ELF-1 (cell line): ENCODE measurements at regions not wholly inside any gene's neighbourhood (a gene's known extent, or its start where the extent isn't known, plus 50 kb on each side); places are given as distances from the start of the nearest gene placed in this dataset.
A peak's percentile ranks its signal among the peaks of the same experiment; 100 is the strongest.
"Not testable (repeated sequence)": the region's sequence is repeated elsewhere in the genome, so short reads cannot be mapped to it uniquely, and the experiment has no call there.

ENCODE experiments used
- DNase-seq: peaks from one replicate; pipeline ENCODE4 v3.0.0-alpha.2; 2016; ENCODE audit warnings: low read depth, low spot score

DNA sequence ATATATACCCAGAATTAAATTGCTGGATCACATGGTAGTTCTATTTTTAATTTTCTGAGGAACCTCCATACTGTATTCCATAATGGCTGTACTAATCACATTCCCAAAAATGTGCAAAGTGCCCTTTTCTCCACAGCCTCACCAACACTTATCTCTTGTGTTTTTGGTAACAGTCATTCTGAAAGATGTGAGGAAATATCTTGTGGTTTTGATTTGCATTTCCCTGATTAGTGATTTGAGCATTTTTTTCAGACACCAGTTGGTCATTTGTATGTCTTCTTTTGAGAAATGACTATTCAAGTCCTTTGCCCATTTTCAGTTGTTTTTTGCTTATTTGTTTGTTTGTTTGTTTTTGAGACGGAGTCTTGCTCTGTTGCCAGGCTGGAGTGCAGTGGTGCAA lies 98.1 kb upstream of the SIMC1 start:
- DNase-seq = not testable (repeated sequence)

DNA sequence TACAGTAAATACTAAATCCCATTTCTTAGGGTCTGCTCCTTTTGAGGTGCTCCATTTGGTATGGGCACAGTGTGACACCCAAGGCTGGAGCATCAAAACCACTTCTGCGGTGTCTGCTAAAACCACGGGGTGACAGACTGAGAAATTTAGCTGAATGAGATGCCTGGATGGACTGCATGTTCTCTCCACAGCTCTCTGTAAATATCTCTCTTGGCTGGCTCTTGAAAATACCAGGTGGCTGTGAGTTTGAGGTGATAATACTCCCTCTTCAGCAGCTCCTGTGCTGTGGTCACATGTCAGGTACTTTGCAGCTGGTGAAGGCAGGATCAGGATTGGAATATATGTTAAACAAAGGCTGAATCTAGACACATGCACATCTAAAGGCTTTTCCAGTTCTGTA lies 93.7 kb upstream of the SIMC1 start:
- no peak for DNase-seq

DNA sequence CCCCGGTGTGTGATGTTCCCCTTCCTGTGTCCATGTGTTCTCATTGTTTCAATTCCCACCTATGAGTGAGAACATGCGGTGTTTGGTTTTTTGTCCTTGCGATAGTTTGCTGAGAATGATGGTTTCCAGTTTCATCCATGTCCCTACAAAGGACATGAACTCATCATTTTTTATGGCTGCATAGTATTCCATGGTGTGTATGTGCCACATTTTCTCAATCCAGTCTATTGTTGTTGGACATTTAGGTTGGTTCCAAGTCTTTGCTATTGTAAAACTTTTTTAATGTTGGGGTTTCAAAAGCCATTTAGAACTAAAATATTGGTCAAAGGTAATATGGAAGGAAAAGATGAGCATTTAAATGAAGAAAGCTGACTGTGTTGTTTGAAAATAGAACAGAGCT lies 88.3 kb upstream of the SIMC1 start:
- DNase-seq = not testable (repeated sequence)

DNA sequence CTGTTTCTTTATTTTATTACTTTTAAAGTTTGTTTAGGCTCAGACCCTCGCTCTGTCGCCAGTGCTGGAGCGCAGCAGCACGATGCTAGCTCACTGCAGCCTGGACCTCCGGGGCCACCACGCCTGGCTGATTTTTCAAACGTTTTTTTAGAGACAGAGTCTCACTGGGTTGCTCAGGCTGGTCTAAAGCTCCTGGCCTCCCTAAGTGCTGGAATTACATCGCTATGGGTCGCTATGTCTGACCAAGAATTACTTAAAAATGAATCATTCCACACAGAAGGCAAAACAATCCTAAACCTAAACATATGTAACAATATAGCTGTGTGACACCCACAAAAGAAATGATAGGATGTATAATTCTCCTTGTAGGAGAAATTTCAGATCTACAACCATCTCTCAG lies 86.9 kb upstream of the SIMC1 start:
- DNase-seq = no peak

DNA sequence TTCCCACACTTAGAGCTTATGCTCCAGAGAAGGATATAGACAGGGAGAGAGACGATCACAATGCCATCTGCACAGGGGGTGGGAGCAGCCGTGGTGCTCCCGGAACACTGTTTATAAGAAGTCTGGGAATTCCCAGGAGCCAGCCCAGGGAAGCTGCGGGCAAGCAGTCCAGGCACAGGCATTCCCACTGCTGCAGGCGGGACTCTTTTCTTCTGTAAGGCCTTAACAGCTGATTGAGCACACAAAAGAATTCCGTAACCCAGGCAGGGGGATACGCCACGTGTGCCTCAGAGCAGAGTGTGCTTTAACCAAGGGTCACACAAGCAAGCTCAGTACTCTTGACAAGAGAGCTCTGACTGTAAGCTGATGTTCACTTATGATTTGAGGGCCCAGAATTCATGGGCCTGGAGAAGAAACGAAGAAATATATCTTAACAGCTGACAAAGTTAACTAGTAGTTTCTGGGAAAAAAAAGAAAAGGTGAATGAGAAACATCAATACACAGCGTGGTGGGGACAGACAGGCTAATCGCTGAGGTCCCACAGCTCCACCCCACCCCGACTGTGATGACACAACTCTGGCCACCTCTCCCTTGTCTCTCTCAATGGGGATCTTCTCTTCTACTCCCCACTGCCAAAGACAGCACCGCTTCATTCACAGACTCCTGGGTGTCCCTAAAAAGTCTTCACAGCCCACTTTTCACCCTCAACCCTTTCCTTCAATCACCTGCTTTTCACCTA lies 85.9 kb upstream of the SIMC1 start:
- peak; percentile 92 for DNase-seq

DNA sequence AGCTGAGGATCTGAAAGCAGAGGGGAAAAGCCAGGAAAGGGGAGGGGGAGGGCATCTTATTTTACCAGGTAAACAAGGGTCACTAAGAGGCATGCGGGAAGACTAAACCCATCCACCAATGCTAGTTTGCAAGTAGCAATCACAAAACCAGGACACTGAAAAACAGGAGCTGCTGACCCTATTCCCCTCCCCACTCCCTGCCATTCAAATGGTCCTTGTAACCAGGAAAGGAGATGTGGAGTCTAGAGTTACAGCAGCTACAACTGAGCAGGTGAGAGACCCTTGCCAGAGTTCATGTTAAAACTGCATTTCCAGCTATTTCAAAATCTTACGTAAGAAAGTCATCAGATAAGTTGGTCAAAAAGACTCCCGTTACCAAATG lies 85.3 kb upstream of the SIMC1 start:
- DNase-seq = no peak

DNA sequence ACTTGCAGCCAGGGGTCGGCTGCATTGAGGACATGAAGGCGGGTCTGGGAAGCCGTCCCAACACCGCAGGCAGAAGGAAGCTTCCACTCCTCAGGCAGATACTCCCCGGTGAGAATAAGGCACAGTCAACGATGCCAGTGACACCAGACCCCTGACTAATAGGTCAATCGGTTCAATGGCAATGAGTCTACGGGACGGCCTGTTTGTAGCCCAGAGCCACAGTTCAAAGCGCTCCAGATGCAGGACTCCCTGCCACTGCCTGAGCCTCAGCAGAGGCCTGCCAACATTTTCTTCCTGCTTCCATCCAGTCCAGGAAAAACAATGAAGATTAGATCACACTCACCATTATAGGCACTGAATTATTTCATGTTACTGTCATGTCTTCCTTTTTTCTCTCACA lies 84.5 kb upstream of the SIMC1 start:
- peak; percentile 64 for DNase-seq

DNA sequence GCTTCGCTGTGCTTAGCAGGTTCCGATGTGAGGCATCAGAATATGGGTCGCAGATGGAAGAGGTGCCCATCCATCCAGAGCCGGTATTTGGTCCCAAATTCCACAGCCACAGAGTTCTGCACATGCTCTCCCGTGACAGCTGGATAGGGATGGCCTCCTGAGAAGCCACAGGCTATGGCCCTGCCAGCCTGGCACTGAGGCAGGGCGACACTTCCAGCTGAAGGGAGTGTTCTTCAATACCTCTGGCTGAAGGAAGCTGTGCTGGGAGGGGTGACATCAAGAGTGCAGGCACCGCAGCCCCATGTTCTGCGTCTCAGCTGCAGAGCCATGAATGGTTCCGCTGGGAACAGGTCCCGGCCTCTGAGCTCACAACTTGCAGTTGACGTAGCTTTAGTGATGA lies 83.4 kb upstream of the SIMC1 start:
- DNase-seq = no peak

DNA sequence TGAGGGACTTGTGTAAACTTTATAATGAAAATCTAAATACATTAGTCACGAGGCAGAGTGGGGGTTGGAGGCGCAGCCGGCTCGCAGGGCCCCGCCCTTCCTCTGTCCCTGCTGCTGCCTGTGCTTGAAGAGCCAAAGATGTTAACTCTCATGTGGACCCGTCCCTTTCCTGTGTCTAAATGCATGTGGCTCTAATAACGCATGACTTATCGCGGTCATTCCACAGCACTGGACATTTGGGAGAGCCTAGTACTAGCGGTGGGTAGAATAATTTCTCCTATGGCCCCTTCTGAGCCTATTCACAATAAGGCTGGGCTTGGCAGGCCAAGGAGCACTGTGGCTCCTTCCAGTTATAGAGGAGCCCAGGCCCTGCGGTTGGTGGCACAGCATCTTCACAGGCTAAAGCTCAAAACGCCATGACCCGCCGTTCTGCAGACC lies 82.3 kb upstream of the SIMC1 start:
- DNase-seq = no peak

DNA sequence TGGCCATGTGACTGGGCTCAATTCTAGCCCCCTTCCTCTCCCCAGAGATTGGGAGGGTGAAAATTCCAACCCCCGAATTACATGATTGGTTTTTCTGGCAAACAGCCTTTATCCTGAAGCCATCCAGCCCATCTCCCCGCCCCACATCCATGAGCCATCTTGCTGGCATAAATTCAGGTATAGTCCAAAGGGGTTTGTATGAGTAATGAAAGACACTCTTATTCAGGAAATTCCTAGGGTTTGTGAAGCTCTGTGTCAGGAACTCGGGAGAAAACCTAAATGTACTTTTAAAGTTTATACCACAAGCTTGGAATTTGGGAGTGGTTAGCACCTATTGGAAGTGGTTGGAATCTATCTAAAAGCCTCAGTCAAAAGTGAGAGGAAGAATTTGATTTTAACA lies 80.6 kb upstream of the SIMC1 start:
- DNase-seq = no peak

DNA sequence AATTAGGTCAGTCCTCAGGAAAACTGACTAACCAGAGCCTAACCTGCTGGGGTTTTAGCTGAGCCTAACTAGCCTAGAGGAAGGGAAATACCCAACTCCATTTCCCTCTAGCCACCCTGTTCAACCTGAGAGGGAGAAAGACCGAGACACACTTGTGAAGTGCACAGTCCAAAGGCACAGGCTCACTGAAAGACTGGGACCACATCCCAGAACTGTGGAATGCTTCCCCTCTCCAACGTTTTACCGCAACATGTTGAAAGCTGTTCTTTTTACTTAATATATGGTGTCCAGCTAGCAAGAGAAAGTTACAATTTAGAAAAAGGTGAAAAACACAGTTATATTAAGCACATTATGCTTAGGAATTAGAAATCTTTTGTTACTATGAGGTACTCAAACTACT lies 76.8 kb upstream of the SIMC1 start:
- no peak for DNase-seq

DNA sequence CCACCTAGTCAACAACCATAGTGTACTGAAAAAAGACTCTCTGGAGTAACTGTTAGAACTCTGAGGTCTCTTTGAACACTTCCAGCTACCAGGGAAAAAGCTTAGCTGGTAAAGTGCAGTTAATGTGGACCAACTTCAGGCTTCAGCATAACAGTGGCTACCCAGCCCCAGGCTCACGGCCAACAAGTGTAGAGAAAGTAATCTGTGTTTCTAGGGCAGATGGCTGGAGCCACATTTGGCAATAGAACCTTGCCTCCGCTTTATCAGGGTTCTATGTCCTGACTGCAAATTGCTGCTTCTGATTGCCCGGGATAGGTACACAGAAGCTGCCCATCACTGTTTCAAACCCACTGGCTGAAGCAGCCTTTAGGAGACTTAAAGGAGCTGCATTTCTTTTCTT lies 76.0 kb upstream of the SIMC1 start:
- no peak for DNase-seq

DNA sequence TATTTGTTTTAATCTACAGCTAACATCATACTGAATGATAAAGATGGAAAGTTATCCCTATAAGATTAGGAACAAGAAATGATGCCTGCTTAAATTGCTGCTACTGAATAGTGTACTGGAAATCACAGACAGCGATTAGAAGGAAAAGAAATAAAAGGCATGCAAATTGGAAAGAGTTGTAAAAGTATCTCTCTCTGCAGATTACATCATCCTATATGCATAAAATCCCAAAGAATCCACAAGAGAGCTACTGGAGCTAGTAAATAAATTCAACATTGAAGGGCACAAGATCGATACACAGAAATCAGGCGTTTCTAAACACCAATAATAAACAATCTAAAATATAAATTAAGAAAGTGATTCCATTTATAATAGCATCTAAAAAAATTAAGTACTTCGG lies 75.3 kb upstream of the SIMC1 start:
- no peak for DNase-seq

DNA sequence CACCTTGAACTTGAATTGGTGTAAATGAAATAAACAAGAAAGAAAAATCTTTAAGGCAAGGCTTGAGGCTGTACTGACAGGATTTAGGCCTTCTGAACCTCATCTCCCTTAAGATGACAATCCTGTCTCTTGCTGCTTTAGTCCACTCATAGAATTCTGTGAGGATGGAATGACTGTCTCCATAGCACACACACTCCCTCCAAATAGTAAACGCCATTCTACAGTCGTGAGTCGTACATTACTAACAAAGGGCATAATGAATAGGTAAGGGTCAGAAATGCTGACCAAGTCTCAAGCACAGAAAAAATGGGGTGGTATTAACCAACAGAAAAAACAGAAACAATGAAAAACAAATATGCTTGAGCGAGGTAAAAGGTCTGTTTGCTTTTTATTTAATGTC lies 71.8 kb upstream of the SIMC1 start:
- DNase-seq = no peak

DNA sequence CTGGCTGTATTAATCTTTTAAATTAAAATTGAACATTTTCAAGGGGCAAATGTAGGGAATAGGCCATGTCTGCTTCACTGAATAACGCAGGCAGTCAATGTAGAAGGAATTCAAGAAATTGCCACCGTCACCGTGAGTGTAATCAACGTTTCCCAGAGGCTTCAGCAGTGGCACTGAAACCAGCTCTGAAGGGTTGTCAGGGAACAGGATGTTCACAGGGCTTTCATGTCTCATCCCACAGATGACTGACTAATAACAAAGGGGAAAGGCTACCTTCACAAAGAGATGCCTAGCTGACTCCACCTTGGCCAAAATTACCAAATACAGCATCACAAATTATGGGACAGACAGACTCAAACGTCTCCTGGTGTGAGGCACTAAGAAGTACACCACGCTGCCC lies 70.4 kb upstream of the SIMC1 start:
- DNase-seq = no peak

DNA sequence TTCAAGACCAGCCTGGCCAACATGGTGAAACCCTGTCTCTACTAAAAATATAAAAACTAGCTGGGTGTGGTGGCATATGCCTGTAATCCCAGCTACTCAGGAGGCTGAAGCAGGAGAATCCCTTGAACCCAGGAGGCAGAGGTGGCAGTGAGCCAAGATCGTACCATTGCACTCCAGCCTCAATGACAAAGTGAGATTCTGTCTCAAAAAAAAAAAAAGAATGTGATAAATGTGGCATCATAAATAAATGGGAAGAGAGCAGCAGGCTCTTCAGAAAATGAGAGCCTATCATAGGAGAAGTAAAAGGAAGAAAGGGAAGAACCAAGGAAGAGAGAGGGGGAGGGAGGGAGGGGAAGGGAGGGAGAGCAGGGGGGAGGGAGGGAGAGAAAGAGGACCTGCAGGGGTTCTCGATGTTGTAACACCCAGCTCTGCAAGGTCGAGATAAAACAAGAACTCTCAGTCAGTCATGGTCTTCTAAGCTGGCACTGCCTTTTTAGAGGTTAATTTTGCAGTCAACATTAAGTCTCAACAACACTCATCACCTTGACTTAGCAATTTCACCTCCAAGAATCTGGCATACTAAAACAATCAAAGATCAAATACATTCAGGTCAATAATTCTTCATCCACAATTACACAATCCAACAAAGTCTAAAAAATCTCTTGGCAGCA lies 68.7 kb upstream of the SIMC1 start:
- no peak for DNase-seq

DNA sequence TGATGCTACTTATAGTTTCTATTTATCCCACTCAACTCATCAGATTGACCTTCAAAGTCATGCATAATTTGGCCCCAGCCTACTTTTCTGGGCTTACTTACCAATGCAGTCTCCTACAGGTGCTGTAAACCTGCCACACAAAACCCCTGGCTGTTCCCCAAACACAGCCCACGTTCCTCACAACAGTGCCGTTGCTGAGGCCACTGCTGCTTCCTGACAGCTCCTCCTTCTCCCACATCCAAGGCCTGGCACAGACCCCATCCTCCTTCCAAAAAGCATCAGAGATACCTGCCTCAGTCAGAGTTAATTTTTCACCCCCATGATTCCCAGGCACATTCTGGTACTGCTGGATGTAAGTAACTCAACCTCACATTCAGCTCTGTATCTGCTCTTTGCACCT lies 68.1 kb upstream of the SIMC1 start:
- no peak for DNase-seq

DNA sequence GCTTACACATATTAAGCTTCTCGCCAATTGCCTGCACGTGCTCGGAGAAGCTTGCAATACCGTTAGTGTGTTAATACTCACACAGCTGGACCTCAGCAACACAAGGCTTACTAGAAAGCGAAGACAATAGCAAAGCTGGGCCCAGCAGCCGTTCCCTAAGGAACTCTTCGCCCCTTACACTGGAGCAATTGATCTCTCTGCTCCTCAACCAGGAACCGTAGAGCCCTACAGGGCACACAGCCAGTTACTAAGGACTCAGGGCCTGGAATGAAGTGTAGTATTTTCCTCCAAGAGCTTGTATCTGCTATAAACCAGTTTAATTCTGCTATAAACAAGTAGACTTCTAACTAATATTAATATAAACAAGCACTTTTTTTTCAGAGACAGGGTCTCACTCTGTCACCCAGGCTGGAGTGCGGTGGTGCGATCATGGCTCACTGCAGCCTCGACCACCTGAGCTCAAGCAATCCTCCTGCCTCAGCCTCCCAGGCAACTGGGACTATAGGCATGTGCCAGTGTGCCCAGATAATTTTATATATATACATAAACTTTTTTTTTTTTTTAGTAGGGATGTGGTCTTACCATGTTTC lies 67.0 kb upstream of the SIMC1 start:
- no peak for DNase-seq

DNA sequence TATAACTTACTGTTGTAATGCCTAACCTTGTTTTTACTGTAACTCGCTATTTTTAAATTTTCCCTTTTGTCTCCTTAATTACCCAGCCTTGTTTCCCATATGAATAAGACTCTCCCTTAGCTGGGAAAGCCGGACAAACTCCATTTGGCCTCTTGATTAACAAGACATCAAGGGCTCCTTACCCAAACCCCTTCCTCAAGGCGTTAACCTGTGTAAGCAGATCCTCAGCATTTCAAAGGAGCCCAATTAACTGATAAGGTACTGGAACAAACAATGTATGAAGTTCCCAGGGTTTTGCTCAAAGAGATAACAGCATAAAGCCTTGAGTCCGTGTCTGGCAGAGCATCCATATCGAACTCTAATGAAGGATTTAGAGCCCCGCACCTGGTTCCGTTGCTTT lies 66.0 kb upstream of the SIMC1 start:
- DNase-seq = peak; percentile 80

DNA sequence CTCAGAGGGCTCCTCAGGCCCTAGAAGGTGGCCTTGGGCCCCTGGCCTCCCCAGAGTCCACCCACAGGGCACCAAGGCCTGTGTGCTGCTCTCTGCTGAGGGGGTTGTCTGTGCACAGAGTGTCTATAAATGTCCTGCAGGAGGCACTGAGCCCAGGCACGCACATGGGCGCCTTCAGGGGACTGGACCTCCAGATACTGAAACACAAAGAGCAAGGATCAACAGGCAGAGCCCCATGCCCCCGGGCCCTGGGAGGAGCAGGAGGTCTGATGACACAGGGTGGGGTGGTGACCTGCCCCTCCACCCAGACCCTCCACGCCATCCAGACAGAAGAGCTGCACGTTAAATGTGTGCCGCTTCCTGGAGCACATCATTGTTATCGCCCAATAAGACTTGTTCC lies 64.6 kb upstream of the SIMC1 start:
- peak; percentile 77 for DNase-seq

DNA sequence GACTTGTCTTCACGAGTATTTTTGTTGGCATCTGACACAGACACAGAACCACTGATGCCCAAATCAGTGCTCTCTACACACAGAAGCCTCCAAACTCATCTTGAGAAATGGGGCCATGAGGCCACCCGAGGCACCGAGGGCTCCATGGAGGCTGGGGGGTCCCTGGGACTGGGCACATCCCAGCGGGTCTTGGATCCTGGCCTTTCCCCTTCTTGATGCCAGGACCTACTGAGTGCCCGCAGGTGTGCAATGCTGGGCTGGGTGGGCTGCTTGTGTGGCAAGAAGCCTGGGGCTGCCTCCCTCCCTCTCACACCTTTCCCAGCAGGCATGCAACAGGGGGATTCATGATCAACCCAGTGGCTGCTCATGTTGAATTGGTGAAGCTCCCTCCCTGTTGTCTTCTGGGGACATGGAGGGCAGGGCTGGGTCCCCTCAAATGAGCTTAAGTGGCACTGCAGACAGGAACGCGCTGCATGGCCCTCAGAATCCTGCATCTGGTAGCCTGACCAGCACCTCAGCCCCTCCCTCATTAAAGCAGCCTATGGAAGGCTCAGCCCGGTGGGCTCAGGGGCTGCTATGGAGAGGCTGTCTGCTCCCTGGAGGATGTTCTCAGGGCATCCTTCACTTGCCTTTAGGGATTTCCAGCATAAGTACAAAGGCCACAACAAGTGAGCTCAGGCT lies 63.7 kb upstream of the SIMC1 start:
- DNase-seq = no peak

DNA sequence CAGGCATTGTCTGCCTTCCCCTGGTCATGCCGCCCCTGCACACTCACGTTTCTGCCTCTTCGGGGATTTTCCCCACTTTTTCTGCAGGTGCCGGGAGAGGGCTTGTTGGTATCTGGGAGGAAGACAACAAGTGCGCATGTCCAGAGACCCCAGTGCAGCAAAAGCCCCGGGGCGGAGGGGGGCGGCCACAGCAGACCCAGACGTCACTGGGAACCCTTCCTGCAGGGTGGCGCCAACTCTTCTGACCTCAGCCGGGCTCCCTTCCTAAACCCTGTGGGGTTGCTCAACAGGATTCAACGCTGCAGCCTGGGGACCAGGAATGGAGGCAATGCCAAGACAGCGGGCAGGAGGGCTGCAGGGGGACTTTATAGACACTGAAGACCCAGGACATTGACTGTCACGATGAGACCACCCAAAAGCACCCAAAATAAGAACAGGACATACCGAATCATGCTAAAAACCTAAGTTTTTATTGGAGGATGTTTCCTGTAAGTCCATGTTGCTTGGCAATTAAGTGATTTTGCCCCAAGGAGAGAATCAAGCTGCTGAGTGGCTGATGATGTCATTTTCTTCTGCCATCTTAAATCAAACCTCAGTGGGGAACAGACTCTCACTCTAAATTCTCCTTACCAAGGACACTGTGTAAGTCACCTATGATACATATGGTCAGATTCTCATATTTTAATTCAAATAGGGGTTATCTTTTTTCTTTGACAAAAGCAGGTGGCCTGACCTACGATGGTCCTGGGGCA lies 62.9 kb upstream of the SIMC1 start:
- DNase-seq = no peak
